ENCODE measurements at regions not wholly inside any gene's neighbourhood (a gene's known extent, or its start where the extent isn't known, plus 50 kb on each side); places are given as distances from the start of the nearest gene placed in this dataset.

DNA sequence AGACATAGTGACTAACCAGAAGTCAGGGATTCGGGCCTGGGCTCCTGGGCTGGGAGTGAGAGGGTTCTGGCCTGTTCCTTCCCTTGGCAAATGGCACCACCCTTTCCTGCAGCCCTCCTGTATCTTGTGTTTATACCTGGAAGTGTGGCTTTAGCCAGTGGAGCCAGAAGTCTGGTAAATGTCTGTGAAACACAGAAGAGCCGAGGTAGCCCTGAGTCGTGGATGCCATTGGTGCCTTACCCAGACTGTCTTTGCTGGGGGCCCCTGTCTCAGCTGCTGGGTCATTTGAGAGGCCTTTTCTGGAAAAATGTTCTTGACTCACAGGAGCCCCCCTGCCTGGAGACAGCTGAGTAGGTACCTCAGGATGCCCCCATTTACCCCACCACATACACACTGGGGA, 95.7 kb upstream of the BASP1 start:
- TF ChIP-seq YY1 (IDR thresholded peaks at IDR 0.05; ENCODE audit: insufficient read depth, insufficient read length) (no peak), SUZ12 (IDR thresholded peaks at IDR 0.05; ENCODE audit: extremely low read depth, insufficient read depth, insufficient read length) (no peak)
